ENCODE measurements at regions not wholly inside any gene's neighbourhood (a gene's known extent, or its start where the extent isn't known, plus 50 kb on each side); places are given as distances from the start of the nearest gene placed in this dataset.

- DNase-seq, result no peak
These were observed 288.5 kb downstream of the IRS2 start for GRCh38 chr13:109497917-109498316.

GRCh38 chr13:109496216-109496615 lies 290.2 kb downstream of the IRS2 start:
- DNase-seq, result no peak

DNA sequence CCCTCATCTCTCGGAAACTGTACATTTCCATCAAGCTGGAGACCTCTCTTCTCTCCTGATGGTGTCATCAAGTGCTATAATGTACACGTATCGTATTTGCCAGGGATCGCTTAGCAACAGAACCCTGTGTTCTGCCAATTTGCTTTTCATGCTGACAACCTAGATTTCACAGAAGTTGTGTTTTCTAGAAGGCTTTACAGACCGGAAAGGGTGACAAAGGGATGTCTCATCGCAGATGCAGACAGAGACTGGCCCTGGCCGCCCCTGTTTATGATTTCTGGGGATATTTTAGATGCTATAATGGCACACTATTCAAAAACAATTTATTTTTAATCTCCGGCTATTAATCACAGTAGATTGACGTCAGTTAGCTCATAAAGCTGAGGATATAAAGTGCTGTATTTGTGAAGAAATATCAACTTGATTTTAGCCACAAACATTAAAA lies 291.4 kb downstream of the IRS2 start:
- DNase-seq, result no peak

DNA sequence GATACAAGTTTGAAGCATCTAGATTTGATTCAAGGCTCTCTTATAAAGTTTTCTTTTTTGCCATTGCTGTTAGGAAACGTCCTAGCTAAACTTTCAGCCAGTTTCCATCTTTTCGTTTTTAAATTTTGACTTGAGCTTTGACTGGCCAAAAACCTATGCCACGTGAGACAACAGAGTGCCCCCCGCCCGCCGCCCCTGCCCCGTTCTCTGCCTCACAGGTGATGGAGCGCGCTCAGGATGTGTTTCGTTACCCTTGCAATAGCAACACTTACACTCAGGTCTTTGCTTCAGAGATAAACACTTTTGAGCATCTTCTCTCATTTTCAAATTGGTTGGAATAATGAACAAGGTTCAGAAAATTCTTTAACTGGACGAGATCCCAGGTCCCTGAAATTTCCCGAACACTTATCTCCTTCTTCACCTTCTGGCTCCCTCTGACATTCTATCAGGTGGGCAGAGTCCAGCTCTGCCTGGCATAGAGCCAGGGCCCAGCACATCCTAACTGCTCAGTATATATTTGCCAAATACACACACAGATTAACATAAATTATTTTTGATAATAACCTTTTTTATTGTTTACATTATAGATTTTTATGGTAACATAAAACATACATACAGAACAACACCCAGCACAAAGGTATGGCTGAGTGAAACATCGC lies 301.1 kb downstream of the IRS2 start:
- DNase-seq, result no peak

DNA sequence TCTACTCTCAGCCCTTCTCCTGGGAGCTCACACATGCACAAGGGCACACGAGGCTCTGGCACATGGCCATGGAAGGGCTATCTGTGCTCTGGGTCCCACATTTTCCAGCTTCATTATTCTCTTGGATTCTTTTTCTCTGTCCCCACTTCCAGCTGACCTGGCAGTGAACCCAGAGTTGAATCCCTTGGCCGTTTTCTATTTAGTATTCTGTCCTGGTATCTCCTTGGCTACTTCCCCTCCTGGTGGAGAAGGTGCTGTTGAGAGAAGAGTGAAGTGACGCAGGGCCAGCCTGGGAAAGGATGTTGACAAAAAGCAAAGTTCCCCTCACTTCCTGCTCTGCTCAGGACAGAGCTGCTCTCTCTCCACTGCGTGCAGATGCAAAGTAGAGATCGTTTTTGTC lies 303.1 kb downstream of the IRS2 start:
- DNase-seq, result no peak

- DNase-seq, result no peak
These were observed 305.3 kb downstream of the IRS2 start for GRCh38 chr13:109481040-109481439.

GRCh38 chr13:109480011-109480955 lies 306.1 kb downstream of the IRS2 start:
- no peak for DNase-seq

- DNase-seq, result no peak
These were observed 306.8 kb downstream of the IRS2 start for GRCh38 chr13:109479534-109479933.

DNA sequence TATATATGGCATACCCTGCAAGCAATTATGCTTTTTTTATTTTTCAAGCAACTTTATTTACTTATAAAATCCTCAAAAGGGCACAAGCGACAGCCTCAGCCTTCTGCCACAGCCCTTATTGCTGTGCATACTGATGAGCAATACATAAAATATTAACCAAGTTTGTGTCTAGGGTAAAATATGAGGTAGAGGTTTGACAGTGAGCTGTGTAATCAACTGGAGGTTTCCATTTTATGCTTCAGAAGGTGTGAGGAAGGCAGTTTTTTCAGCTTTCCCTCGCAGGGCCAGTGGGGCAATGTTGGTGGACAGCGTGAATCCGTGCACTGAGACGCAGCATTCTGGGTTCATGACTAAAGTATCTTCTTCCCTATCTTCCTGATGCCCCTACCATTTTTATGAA lies 310.4 kb downstream of the IRS2 start:
- DNase-seq, result no peak

- no peak for DNase-seq
These were observed 318.3 kb downstream of the IRS2 start for GRCh38 chr13:109468123-109468522.

DNA sequence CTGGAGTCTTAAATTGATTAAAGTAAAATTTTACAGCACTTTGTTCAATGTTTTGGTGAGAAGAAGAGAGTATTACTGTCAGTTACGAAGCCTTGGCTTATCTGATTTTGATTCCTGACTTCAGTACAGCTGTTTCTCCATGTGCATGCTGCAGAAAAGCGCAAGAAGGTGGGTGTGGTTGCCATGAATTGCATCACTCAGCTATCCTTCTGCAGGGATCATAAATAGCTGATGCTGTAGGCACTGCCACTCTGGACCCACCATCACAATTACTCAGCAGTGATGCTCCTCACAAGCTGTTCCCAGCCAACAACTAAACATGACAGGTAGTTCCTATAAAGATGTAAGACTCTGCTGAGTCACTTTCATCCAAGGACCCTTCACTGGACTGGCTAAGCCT lies 321.2 kb downstream of the IRS2 start:
- no peak for DNase-seq

GRCh38 chr13:109454167-109454917 lies 332.0 kb downstream of the IRS2 start:
- no peak for DNase-seq

GRCh38 chr13:109451726-109452125 lies 334.7 kb downstream of the IRS2 start:
- no peak for DNase-seq

GRCh38 chr13:109448629-109449028 lies 337.8 kb downstream of the IRS2 start:
- no peak for DNase-seq

DNA sequence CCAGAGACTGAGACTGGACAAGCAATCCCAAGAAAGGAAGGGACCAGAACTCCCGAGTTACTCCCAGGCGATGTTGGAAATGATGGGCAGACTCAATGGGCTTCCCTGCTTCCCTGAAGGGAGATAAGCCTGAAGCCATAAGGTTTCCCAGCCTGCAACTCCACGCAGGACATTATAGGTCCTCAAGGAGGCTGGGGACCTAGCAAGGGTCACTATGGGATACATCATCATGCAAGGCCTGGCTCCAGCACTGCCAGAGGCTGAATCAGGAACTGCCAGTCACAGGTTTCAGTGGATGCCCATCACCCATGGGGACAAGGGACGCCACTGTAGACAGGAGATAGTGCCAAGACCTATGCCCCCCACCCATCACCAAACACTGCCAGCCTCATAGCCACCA lies 338.7 kb downstream of the IRS2 start:
- no peak for DNase-seq

GRCh38 chr13:109440320-109440719 lies 346.1 kb downstream of the IRS2 start:
- no peak for DNase-seq

DNA sequence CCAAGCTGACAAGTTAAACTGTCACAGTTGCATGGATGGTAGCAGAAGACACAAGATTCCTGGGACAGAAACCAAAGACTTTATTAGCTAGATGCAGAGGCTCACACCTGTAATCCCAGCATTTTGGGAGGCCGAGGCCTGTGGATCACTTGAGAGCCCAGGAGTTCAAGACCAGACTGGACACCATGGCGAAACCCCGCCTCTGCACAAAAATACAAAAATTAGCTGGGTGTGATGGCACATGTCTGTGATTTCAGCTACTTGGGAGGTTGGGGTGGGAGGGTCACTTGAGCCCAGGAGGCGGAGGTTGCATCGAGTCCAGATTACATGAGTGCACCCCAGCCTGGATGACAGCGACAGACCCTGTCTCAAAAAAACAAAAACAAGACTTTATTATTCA lies 346.6 kb downstream of the IRS2 start:
- no peak for DNase-seq

DNA sequence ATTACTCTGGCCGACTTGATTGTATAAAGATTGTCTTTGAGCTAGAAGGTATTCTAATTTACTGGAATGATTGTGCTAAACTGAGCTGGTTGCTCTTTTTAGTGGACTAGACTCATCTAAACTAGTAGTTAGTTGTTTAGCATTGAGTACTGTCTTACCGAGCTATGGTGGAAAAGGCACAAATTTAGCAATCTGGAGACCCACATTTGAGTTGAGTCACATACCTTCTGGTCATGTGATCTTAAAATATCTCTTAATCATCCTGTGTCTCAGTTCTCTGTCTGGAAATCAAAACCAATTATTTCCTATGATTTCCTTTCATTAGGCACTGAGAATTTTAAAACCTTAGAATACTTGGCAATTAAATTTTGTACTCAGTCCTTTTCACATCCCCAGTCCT lies 349.5 kb downstream of the IRS2 start:
- DNase-seq, result no peak

GRCh38 chr13:109436055-109436622 lies 350.2 kb downstream of the IRS2 start:
- DNase-seq, result no peak

GRCh38 chr13:109431217-109431616 lies 355.2 kb downstream of the IRS2 start:
- no peak for DNase-seq

DNA sequence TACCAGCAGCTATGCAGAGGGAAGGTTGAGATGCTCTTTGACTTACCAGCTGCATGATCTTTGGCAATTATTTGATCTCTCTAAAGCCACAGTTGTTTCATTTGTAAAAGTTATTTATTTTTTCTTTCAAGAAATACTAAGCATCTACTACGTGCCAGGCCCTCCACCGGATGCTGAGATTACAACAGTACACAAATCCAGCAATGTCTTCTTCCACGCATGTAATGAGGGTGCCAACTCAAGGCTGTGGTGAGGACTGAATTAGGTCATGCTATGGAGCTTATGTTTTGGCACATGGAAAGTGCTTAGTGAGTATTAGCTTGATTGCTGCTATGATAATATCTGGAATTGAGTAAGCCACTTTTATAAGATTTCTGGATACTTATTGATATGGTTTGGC lies 358.2 kb downstream of the IRS2 start:
- DNase-seq, result no peak

- DNase-seq, result no peak
These were observed 358.7 kb downstream of the IRS2 start for GRCh38 chr13:109427695-109428094.

DNA sequence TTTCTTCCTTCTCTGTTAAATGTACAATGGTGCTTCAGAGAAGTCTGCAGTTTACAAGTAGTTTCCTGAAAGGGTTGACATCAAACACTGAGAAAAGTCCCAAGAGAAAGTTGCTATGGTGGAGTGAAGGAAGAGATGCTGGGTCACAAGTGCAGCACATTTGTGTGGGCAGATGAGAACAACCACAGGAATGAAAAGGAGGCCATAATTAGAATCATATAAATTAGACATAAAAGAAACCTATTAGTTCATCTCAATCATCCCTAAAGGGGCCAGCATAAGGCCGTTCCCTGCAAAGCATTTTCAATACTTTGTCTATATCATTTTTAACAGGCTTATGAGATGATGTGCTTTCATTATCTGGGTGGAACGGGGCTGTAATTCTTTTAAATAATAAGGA lies 359.2 kb downstream of the IRS2 start:
- no peak for DNase-seq

All from NCI-H1436 treated with DMSO at 0.1 percent for 48 hours (cell line).